Fibroblast of upper back skin (primary cell): ENCODE measurements at regions not wholly inside any gene's neighbourhood (a gene's known extent, or its start where the extent isn't known, plus 50 kb on each side); places are given as distances from the start of the nearest gene placed in this dataset.
"Not testable (repeated sequence)": the region's sequence is repeated elsewhere in the genome, so short reads cannot be mapped to it uniquely, and the experiment has no call there.

ENCODE experiments used
- DNase-seq: peaks from one replicate; pipeline ENCODE4 v3.0.0-alpha.2; 2013

DNA sequence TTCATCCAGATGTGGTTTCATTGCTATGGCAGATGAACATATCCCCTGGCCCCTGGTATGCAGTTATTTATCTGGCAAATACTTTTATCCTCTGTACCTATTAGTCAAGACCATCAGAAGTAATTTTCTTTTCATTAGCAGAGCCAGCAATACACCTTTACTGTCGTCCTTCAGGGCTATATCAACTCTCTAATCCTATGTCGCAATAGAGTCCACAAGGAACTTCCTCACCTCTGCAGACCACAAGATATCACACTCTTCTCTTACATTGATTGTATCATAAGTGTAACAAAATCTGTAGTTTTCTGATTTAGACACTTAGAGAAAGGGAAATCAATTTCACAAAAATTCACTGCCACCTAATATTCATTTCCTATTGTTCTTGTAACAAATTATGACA is 252.9 kb upstream of the DCC start:
- no peak for DNase-seq

DNA sequence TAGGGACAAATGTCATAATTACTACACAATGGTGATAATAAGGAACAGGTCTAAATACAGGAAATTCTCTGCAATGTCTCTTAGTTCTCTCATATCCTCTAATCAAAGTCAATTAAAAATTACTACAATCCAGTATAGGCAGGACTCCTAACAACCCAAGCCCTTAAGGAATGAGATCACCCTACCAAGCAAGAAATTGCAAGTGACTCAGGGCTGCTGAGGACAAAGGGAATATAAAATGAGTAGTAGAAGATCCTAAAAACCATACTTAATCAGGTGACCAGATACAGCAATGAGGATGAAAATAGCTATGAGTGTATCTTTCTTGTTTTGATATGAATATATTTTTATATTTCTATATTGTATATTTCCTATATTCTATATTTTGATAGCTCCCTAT is 250.0 kb upstream of the DCC start:
- no peak for DNase-seq

DNA sequence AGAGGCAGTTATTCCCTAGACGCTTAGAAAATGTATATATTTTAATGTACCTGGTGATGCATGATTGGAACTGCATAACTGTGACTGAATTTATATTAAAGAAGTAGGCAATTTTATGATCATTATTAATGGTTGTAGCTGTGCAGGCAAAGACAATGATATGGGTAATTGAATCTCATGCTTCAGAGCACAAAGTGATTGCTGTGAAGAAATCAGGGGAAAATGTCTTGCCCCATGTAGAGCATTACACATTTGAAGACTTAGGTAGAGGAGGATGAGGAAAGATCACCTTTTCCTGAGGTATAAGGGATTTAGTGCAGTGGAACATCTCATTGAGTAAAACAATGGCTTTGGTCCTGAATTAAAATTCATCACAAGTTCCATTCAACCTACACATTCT is 246.8 kb upstream of the DCC start:
- no peak for DNase-seq

DNA sequence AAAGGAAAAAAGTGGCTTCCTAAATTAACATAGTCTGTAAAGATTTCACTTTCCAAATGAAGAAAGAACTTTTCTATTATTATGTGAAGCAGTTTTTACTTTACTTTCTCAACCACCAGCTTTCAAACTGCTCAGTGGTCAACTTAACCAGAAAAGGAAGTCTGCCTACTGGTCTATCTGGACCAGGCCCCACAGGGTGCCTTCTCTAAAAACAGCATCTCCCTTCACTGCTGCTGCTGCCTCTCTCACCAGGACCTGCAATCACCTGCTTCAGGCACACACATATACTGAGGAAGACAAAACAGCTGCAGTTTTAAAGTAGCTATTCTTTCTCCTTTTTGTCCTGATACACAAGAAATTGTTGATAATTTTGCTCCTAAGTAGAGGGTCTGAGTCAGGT is 221.3 kb upstream of the DCC start:
- no peak for DNase-seq

DNA sequence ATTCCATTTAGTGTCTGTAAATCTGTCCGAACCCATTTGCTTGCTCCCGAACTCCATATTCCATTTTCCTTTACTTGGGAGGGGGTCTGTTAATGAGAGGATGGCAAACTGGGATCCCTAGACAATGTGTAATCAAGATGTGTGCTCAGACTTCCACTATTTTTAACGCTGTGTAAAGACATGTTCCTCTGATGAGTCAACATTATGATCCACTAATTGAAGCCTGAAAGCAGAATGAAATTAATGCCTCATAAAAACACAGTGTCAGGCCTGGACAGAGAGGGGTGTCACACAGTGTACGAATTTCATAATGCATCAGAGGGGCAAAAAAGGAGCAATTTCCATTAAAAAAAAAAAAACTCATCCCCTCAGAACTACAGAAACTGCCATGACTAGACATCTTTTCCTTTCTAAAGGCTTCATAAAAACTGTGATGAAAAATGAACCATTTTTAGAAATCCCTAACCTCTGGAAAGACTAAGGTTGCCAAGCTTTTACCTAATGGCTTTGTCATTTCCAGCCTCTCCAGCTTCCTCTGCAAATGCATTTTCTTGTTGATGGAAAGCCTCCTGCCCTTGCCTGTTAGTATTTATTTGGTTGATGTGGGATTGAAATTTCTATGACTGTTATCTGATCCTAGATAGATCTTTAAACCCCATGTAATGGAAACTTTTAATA is 209.2 kb upstream of the DCC start:
- peak; percentile 47 for DNase-seq

DNA sequence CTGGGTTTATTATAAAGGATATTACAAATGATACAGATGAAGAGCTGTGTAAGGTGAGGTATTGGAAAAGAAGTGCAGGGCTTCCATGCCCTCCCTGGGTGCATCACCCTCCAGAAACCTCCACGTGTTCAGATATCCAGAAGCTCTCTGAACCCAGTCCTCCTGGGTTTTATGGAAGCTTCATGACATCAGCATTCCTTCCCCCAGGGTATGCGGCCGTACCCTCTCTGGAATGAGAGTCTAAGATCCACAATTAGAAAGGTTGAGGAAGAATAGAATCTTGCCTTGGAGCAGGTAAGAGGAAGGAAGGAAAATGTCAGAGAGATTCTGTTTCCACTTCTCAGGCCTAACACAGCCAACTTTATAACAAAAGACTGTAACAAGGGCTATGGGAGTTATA is 208.2 kb upstream of the DCC start:
- no peak for DNase-seq

DNA sequence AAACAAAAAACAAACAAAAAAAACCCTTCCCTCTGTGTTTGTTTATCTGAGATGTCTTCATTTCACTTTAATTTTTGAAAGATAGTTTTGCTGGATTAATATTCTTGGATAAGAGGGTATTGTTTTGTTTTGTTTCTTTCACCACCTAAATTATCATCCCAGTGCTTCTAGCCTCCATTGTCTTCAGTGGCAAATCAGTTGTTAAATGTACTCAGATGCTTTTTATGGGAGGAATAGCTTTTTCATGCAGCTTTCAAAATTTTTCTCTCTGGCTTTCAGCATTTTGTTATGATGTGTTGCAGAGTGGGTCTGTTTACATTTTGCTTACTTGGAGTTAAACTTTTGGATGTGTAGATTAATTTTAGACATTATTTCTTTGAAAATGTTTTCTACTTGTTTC is 203.5 kb upstream of the DCC start:
- no peak for DNase-seq

DNA sequence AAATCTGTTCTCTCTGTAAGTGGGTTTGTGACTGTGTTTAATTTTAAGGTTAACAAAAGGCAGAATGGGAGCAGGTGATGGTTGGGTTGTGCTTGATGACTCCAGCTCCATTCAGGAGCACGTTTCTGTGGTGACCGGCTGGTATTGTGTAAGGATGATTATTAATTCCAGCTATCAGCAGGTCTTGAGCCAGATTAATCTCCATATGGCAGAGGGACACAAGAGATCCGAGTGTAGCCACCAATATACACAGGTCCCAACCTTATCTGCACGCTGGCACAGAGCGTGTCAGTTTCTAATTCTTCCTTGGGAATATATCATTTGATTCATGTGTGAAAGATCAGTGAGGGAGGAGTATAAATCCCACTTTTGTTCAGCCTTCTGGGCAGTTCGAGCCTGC is 199.0 kb upstream of the DCC start:
- no peak for DNase-seq

DNA sequence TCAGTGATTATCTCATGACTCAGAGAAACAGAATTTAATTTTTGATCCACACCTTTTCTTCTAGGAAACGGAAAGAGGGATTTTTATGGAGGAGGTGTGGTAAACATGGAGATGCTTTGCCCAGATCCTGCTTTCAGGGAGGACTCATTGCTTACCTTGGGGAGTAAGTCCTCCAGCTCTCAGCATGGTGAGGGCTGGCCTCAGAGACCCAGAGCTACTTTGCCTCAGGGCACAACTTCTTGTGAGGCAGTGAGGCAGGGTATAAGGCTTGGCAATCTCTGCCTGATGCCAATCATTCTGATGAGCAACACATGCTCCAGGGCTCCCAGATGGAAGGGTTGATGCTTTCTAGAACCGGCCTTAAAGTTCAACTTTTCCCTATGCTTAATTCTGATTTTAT is 189.9 kb upstream of the DCC start:
- DNase-seq: no peak

DNA sequence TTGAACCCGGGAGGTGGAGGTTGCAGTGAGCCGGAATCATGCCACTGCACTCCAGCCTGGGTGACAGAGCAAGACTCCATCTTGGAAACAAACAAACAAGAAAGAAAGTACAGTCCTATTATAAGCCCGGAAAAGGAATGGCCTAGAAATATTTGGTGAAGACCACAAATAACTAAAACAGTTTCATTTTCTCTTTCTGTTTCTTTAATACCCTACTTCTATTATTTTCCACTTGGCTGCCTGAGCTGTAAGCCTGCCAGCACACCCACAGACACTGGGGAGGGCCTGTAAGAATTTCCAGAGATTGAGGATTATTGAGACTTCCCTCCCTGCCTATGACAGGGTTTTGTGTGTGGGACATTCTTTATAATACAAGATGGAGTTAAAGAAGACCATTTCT is 188.0 kb upstream of the DCC start:
- peak; percentile 9 for DNase-seq

DNA sequence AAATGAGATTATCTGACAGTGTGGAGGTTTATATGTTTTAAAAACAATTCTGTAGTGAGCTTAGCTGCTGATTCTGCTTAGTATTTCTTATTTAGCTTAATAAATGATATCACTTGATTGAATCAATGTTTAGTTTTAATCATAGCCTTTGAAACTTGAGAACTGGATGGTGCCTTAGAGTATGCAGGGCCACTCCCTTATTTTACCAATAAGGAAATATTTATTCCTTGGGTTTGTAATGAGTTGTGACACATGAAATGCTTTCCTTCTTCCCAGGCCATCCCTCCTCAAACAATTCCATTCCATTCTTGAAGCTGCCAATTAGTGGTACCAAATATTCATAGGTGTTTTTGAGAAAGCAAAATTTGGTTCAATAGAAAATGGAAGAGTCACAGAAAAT is 183.8 kb upstream of the DCC start:
- no peak for DNase-seq

DNA sequence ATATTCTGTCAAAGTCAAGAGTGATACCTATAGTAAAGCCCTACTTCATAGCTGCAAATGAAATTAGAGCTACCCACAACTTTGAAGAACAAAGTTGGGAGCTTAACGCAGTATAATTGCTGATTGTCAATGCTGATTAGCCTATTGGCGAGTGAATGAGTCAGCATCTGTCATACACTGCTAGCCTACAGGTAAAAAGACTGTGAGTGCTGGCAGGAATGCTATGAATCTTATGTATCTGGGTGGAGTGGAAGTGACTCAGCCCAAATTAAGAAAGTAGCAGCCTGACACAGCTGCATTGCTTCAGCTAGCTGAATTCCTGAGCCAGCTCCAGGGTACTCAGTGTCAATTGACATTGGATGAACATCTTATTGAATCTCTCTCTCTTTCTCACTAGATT is 179.4 kb upstream of the DCC start:
- DNase-seq: peak; percentile 61

DNA sequence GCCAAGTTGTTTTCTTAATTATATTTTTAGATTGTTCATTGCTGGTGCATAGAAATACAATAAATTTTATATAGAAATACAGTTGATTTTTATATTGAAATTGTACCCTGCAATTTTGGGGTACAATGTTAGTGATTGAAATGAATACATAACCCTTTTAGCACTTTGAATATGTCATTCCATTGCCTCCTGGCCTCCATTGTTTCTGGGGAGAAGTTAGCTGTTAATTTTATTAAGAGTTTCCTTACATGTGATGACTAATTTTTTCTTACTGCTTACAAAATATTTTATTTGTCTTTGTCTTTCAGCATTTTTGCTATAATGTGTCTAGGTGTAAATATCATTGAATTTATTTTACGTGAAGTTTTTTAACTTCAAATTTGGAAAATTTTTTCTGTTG is 176.5 kb upstream of the DCC start:
- no peak for DNase-seq

DNA sequence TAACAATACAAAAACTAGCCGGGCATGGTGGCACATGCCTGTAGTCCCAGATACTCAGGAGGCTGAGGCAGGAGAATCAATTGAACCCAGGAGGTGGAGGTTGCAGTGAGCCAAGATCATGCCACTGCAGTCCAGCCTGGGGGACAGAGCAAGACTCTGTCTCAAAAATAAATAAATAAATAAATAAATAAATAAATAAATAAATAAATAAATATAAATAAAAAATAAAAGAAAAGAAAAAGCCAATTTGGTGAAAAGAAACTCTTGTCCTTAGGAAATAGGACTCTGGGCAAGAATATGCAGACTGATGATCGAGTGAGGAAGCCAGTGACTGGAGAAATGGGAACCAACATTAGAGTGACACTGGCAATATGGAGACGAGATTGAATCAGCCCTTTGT is 171.9 kb upstream of the DCC start:
- not testable (repeated sequence) for DNase-seq

DNA sequence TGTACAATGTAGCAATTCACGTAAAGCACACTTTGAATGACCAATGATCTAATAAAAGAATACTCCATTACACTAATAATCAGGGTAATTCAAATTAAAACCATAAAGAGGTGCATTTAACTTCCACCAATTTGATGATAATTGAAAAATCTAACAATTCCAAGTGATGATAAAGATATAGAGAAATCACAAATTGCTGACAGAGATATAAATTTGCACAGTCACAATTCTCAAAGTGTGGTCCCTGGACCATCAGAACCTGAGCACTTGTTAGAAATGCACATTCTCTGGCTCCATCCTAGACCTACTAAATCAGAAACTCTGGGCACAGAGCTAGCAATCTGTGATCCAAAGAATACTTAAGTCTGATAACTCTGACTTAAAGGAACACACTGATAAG is 165.8 kb upstream of the DCC start:
- DNase-seq: no peak

DNA sequence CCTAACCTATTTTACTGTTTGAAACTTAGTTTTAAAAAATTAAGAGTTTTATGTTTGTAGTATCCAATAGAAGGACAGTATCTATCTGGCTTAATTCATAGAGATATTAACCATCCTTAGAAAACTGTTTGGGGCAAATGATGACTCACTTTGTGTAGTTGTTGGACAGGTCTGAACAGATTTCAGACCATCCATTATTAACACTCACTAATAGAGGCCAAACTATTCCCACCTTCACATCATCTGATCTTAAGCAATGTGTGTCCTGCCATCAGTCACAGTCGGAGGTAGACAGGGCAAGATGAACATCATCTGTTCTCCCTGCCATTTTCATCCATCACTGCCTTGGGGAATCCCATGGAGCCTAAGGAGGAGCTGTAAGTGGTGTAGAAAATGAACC is 164.6 kb upstream of the DCC start:
- no peak for DNase-seq

DNA sequence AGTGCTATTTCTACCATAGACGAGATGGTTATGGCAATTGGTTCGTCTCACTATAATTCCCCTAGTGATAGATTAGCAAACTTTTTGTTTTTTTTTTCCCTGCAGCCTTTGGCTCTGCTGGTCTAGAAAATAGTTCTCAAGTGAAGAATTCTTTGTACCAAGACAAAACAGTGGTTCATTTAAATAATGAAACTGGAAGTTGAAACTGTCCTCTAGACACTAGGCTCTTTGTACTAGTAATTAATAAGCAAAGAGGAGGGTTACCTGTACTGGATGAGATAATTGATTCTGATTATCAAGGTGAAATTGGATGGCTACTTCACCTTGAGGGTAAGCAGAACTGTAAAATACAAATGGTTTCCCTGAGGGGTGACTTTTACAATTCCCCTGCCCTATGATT is 156.9 kb upstream of the DCC start:
- DNase-seq: no peak

DNA sequence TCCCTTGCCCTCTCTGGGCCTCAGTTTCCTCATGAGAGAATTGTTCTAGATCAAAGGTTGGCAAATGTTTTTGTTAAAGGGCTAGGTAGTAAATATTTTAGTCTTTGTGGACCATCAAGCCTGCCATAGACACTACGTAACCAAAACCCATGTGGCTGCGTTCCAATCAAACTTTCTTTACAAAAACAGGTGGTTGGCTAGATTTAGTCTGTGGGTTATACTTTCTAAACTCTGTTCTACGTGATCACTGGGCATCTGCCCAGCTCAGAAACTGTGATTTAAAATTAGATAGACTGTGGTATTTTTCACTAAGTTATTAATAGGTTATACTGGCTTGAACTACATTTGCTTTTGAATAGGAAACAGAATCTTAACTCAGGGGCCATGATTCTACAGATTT is 149.8 kb upstream of the DCC start:
- DNase-seq: no peak

DNA sequence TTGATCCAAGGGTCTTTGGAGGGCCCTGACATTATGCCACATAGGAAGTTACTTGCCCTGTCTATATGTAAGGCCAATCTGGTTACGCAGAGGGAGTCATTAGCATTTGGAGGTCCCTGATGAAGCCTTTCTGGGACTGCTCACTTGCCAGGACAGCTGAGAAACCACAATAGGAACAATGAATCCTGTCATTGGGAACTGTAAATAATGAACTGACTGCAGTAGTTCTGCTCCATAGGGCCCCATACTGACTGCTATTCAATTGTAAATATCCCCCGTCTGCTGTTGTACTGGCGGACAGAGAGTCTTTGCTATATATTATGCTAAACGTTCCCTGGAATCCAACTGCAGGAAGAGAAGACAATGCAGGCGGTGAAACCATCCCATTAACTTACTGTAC is 149.4 kb upstream of the DCC start:
- no peak for DNase-seq

DNA sequence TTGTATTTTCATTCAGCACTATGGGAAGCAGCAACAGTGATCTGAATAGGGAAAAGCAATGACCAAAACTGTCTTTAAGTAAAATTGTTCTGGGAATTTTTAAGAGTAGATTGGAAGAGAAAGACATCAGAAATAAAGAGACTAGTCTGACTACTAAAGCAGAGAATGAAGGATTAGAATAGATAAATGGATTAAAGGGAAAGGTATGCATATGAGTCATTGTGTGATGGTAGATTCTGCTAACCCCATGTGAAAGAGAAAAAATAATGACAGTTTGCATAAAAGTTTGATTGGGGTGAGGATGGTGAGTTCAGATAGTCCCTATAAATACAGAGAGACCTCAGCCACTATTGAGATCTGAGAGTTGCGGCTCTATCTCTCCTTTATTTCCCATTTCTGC is 139.6 kb upstream of the DCC start:
- peak; percentile 7 for DNase-seq

DNA sequence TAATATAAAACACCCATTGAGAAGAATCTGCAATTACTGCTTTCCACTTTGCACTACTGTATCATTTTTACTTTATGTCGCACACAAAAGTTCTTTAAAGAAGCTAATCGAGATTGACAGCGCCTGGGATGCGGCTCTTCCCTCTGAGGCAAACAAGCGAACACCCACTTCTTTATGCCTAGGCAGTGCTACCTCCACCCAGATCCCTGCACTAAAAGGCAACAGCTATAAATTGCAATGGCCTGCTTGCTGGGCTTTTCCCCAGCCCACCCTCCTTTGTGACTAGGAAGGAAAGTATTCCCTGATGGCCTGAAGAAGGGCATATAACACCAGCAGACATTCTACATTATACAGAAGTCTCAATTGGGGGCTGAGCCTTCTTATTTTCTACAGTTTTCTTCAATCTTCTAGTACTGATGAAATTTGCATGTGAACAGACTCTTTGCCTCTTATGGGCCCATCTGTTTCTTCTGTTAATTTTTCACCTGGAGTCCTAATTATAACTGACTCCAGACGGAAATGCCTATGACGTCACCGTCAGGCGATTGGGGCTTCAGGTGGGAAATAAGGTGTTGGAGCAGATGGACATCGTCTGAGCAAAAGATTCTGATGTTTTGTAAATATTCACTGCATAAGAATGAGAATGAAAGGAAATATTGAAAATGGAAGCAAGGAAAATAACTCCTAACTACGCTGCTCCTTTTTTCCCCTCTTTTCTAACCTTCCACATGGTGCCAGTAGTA is 138.9 kb upstream of the DCC start:
- no peak for DNase-seq

DNA sequence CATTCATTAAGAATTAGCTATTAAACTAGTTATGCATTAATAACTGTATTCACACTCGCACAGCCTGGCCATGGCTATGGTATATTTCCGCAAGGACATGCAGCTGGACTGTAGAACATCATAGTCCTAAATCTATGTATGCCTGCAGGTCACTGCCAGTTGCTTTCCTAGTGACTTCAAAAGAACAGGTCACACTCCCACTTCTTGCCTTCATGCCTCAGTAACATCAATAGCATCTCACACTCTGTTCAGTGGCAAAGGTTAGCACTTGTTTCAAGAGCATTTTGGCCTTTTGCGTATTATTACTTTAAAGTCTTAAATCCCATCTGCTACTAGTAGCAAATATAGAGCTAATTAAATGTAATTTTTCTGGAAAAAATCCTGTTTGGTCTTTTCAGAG is 131.4 kb upstream of the DCC start:
- DNase-seq: no peak

DNA sequence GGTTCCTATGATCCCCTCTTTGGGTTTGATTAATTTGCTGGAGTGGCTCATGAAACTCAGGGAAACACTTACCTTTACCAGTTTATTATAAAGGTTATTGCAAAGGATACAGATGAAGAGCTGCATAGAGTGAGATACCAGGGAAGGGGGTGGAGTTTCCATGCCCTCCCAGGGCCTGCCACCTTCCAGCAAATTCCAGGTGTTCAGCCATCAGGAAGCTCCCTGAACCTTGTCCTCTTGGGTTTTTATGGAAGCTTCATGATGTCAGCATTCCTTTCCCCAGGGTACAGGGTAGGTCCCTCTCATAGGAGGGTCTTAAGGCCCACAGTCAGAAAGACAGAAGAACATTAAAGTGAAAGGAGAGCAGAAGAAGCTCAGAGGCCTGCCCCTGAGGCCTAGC is 123.9 kb upstream of the DCC start:
- no peak for DNase-seq

DNA sequence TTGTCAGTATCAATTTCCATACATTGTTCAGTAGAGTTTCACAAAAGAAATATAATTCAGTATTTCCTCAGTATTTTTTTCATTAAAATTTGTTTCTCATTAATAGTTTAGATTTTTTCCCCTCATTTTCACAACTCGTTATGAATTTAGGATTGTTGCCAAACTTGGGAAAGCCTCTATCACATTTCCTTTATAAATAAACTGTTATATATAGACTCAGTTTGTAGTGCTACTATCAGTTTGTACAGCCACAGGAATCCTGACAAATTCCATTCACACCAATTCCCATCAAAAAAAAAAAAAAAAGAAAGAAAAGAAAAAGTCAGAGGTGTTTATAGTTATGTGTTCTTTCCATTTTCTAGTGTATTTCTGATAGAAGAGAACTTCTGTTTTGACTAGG is 123.3 kb upstream of the DCC start:
- DNase-seq: peak; percentile 50

DNA sequence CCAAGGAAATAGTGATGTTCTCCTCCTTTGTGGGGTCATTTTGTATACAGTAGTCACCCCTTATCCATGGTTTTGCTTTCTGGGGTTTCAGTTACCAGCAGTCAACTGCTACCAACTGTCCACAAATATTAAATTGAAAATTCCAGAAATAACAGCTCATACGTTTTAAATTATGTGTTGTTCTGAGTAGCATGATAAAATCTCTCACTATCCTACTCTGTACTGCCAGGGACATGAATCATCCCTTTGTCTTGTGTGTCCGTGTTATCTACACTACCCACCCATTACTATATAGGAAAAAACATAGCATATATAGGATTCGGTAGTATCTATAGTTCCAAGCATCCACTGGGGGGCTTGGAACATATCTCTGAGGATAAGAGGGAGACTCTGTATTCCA is 120.9 kb upstream of the DCC start:
- DNase-seq: peak; percentile 58
